T-helper 17 cell (primary cell): ENCODE measurements at regions not wholly inside any gene's neighbourhood (a gene's known extent, or its start where the extent isn't known, plus 50 kb on each side); places are given as distances from the start of the nearest gene placed in this dataset.
"Not testable (repeated sequence)": the region's sequence is repeated elsewhere in the genome, so short reads cannot be mapped to it uniquely, and the experiment has no call there.

Source experiments
- ATAC-seq: fragments of 150-1000 bp; cut with Tn5 transposase; 2 replicates; pipeline ENCODE4 v1.10.0; 2021; ENCODE audit warnings: mild to moderate bottlenecking, moderate library complexity
- DNase-seq, 3 donors: peaks; one replicate each; pipeline versions ENCODE4 v3.0.0 to v3.0.0-alpha.2; 2020 to 2021
- H3K9me3 ChIP-seq: one replicate; pipeline ENCODE4 v1.7.0; 2013; ENCODE audit warnings: low read length, mild to moderate bottlenecking; ENCODE audit not compliant: control insufficient read depth, poor library complexity, severe bottlenecking
- H3K27ac Mint-ChIP-seq: one replicate; pipeline ENCODE4 v1.8.0; 2022; ENCODE audit warnings: mild to moderate bottlenecking, moderate library complexity, mixed read lengths
- H3K27me3 Mint-ChIP-seq: one replicate; pipeline ENCODE4 v1.8.0; 2022; ENCODE audit warnings: mixed read lengths
- H3K36me3 Mint-ChIP-seq: one replicate; pipeline ENCODE4 v1.8.0; 2022; ENCODE audit warnings: low read depth, mixed read lengths
- H3K4me1 Mint-ChIP-seq: one replicate; pipeline ENCODE4 v1.8.0; 2022; ENCODE audit warnings: mild to moderate bottlenecking, mixed read lengths
- H3K4me3 Mint-ChIP-seq: one replicate; pipeline ENCODE4 v1.8.0; 2022; ENCODE audit warnings: mild to moderate bottlenecking, moderate library complexity, mixed read lengths

- ATAC-seq (no peak), DNase-seq (no peak)
- no peaks in the 10 kb centered on the region for H3K9me3 ChIP-seq
- Mint-ChIP-seq H3K36me3 (no peaks in the 10 kb centered on the region), H3K27ac (no peak overlapping the region), H3K27me3 (peaks cover 3% of the 10 kb centered on the region), H3K4me3 (no peak overlapping the region), H3K4me1 (no peaks in the 10 kb centered on the region)
Observed at GRCh38 chr1:14273811-14274210, 324.7 kb upstream of the KAZN start.

GRCh38 chr1:14279891-14280290 is 318.6 kb upstream of the KAZN start:
- not testable (repeated sequence) for H3K27ac Mint-ChIP-seq, H3K4me3 Mint-ChIP-seq, ATAC-seq, H3K4me1 Mint-ChIP-seq, H3K9me3 ChIP-seq, H3K27me3 Mint-ChIP-seq, H3K36me3 Mint-ChIP-seq, DNase-seq

DNA sequence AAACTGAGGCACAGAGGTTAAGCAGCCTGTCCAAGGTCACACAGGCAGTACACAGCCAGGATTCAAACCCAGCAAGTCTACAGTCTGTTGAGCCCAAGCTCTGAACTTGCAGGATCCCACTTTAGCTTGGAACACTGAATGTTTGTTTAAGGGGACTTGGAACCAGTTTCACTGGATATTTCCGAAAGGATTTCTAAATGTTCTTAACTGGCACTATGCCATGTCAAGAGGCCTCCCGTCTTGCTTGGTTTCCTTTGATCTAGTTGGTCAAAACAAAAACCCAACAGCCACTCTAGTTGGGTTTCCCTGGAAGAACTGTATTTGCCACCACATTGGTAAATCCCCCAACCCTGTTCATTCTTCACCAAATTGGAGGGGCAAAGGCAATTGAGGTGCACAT is 317.6 kb upstream of the KAZN start:
- no peaks in the 10 kb centered on the region for H3K4me1 Mint-ChIP-seq
- H3K9me3 ChIP-seq = no peaks in the 10 kb centered on the region
- H3K27me3 Mint-ChIP-seq = peaks cover 8% of the 10 kb centered on the region
- no peaks in the 10 kb centered on the region for H3K36me3 Mint-ChIP-seq
- DNase-seq (no peak), ATAC-seq (no peak)
- H3K27ac Mint-ChIP-seq = no peak overlapping the region
- no peak overlapping the region for H3K4me3 Mint-ChIP-seq

GRCh38 chr1:14281412-14281811 is 317.1 kb upstream of the KAZN start:
- Mint-ChIP-seq H3K4me3 (no peak overlapping the region), H3K4me1 (no peaks in the 10 kb centered on the region)

GRCh38 chr1:14282707-14283106 is 315.8 kb upstream of the KAZN start:
- Mint-ChIP-seq H3K4me3 (no peak overlapping the region), H3K27ac (no peak overlapping the region), H3K36me3 (no peaks in the 10 kb centered on the region), H3K27me3 (peaks cover 8% of the 10 kb centered on the region), H3K4me1 (no peaks in the 10 kb centered on the region)
- no peak for ATAC-seq
- no peak for DNase-seq
- H3K9me3 ChIP-seq = no peaks in the 10 kb centered on the region

More at GRCh38 chr1:14281412-14281811, 317.1 kb upstream of the KAZN start:
- Mint-ChIP-seq H3K27ac (no peak overlapping the region), H3K36me3 (no peaks in the 10 kb centered on the region), H3K27me3 (peaks cover 8% of the 10 kb centered on the region)
- DNase-seq (no peak), ATAC-seq (no peak)
- no peaks in the 10 kb centered on the region for H3K9me3 ChIP-seq

DNA sequence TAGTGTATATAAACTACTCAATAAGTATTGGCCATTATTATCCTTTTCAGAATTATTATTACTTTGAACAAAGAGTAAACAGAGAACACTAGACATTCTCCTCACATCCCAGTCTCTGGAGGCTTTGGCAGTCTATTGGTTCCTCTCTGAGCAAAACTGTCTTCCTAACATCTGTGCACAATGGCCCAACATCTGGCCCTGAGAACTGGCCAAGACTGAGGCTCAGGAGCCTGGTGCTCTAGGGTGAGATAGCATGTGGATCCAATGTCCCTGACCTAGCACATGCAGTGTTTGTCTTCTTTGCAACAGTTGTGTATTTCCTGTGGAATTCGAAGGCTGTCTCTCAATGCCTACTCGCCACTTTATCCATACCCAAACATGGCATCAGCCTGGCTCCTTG is 313.2 kb upstream of the KAZN start:
- no peaks in the 10 kb centered on the region for H3K9me3 ChIP-seq
- H3K4me3 Mint-ChIP-seq = no peak overlapping the region
- peaks cover 16% of the 10 kb centered on the region for H3K27me3 Mint-ChIP-seq
- DNase-seq (no peak), ATAC-seq (no peak)
- no peaks in the 10 kb centered on the region for H3K4me1 Mint-ChIP-seq
- no peak overlapping the region for H3K27ac Mint-ChIP-seq
- H3K36me3 Mint-ChIP-seq = no peaks in the 10 kb centered on the region

GRCh38 chr1:14291182-14291581 is 307.3 kb upstream of the KAZN start:
- not testable (repeated sequence) for H3K9me3 ChIP-seq, H3K27ac Mint-ChIP-seq, DNase-seq, H3K36me3 Mint-ChIP-seq, ATAC-seq, H3K4me3 Mint-ChIP-seq, H3K4me1 Mint-ChIP-seq
- peaks cover 14% of the 10 kb centered on the region for H3K27me3 Mint-ChIP-seq

- Mint-ChIP-seq H3K4me3 (no peak overlapping the region), H3K27ac (no peak overlapping the region), H3K36me3 (no peaks in the 10 kb centered on the region), H3K27me3 (peaks cover 14% of the 10 kb centered on the region), H3K4me1 (no peaks in the 10 kb centered on the region)
- H3K9me3 ChIP-seq = no peaks in the 10 kb centered on the region
- no peak for ATAC-seq
- no peak for DNase-seq
Observed at GRCh38 chr1:14292520-14292919, 306.0 kb upstream of the KAZN start.

DNA sequence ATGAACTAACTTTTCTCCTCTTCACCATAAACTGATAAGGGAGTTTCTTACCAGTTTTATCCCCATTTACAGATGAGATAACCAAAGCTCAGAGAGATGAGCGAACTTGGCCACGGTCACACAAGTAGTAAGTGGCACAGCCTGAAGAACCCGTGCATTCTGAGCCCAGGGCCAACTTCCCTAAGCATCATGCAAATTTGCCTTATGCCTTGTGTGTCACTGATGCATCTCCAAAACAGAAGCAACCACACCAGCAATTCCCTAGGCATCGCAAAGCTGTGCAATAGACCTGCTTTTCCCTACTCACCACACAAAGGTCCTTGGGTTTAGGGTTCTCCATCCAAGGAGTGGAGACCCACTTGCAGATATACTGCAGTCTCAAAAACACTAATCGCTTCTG is 304.5 kb upstream of the KAZN start:
- H3K9me3 ChIP-seq = no peaks in the 10 kb centered on the region
- H3K36me3 Mint-ChIP-seq = no peaks in the 10 kb centered on the region
- DNase-seq = no peak
- H3K27me3 Mint-ChIP-seq = peaks cover 21% of the 10 kb centered on the region
- H3K4me1 Mint-ChIP-seq = no peaks in the 10 kb centered on the region
- ATAC-seq = no peak
- no peak overlapping the region for H3K27ac Mint-ChIP-seq
- H3K4me3 Mint-ChIP-seq = no peak overlapping the region

DNA sequence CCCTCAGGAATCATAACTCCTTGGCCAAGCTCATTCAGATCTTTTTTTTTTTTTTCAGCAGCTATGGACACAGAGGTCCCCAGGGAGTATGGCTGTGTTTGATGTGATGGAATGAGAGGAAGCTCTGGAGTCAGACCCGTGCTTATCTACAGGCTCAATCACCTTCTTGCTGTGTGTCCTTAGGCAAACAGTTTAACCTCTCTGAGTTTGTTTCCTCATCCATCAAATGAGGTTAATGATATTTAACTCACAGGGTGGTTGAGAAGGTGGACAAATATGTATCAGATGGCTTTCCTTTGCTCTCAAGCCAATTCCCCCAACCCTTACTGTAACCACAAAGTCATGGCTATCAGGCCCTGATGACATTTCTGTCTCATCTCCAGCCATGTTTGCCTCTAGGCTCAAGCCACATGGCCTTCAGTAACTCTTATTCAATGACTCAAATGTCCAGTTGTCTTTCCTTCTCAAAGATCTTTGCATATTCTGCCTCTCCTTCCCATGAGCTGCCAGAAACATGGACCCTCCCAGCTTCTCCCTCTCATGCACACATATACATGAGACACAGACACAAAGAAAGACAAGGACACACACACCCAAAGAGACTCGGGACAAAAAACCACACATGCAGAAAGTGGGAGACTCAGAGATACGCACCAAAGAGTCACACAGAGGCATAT is 303.5 kb upstream of the KAZN start:
- DNase-seq = no peak
- Mint-ChIP-seq H3K4me1 (no peaks in the 10 kb centered on the region), H3K36me3 (no peaks in the 10 kb centered on the region), H3K4me3 (no peak overlapping the region), H3K27me3 (peaks cover 15% of the 10 kb centered on the region), H3K27ac (no peak overlapping the region)
- H3K9me3 ChIP-seq = no peaks in the 10 kb centered on the region
- no peak for ATAC-seq

GRCh38 chr1:14296795-14297194 is 301.7 kb upstream of the KAZN start:
- H3K27me3 Mint-ChIP-seq = peaks cover 15% of the 10 kb centered on the region
- ATAC-seq = no peak
- H3K27ac Mint-ChIP-seq = no peak overlapping the region
- H3K4me3 Mint-ChIP-seq = no peak overlapping the region
- H3K9me3 ChIP-seq = no peaks in the 10 kb centered on the region
- no peak for DNase-seq
- no peaks in the 10 kb centered on the region for H3K4me1 Mint-ChIP-seq
- no peaks in the 10 kb centered on the region for H3K36me3 Mint-ChIP-seq

DNA sequence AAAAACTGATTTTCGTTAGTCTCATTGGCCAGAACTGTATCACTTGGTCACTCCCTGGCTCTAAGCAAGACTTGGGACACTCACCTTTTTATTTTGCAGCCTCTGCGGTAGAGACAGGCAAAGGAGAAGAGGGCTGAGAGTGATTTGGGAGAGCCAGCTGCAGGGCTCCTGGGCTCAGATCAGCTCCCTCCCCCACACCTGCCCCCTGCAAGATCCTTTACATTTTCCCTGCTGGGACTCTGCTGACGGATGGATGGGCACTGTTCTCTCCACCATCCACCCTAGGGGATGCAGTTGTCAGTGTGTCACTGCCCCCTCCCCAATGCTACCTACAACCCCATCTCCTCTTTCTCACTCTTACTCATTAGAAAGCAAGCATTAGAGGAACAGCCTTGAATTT is 301.1 kb upstream of the KAZN start:
- ATAC-seq = no peak
- no peak overlapping the region for H3K27ac Mint-ChIP-seq

GRCh38 chr1:14298806-14299205 is 299.7 kb upstream of the KAZN start:
- H3K9me3 ChIP-seq = no peaks in the 10 kb centered on the region
- Mint-ChIP-seq H3K27ac (no peak overlapping the region), H3K4me3 (no peak overlapping the region), H3K4me1 (no peaks in the 10 kb centered on the region), H3K27me3 (peaks cover 17% of the 10 kb centered on the region), H3K36me3 (no peaks in the 10 kb centered on the region)
- DNase-seq (no peak), ATAC-seq (no peak)

More for the DNA sequence above, 301.1 kb upstream of the KAZN start:
- H3K36me3 Mint-ChIP-seq = no peaks in the 10 kb centered on the region
- no peak for DNase-seq
- no peaks in the 10 kb centered on the region for H3K9me3 ChIP-seq
- no peak overlapping the region for H3K4me3 Mint-ChIP-seq
- peaks cover 15% of the 10 kb centered on the region for H3K27me3 Mint-ChIP-seq
- H3K4me1 Mint-ChIP-seq = no peaks in the 10 kb centered on the region

DNA sequence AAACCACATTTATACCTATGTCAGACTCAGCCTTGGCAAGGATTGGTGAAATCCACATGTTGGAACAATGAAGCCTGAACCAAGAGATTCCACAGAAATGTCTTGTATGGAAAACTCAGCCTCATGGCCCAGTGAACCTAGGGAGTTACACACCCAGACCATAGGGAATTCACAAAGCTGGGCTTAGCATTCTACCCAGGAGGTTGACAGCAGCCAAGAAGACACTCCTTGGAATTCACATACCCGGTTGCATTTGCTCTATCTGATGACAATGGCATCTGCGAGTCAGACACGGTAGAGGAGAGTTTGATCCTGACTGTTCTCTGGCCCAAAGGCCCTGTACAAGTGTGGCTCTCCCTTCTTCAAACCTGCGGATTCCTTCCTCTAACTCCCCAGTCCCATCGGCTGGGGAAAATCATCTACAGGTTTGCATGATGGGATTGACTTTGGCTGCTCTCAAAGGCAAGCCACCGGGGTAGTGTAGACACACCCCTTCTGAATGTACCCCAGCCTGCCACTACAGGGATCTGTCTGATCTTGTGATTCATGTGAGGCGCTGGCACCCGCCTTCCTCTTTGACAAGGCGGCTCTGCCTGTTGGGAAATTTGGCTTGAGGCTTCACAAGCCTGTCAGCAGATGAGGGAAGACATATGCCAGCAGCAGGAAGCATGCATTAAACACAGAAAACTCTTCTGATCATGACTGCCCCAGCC is 297.3 kb upstream of the KAZN start:
- H3K4me1 Mint-ChIP-seq = no peaks in the 10 kb centered on the region

More for the DNA sequence above, 297.3 kb upstream of the KAZN start:
- no peaks in the 10 kb centered on the region for H3K9me3 ChIP-seq
- Mint-ChIP-seq H3K27me3 (peaks cover 17% of the 10 kb centered on the region), H3K27ac (no peak overlapping the region), H3K36me3 (no peaks in the 10 kb centered on the region), H3K4me3 (no peak overlapping the region)
- no peak for DNase-seq
- no peak for ATAC-seq
